Stomach (tissue), 8 donors: ENCODE measurements at regions not wholly inside any gene's neighbourhood (a gene's known extent, or its start where the extent isn't known, plus 50 kb on each side); places are given as distances from the start of the nearest gene placed in this dataset.

Experiments used
- DNase-seq, 2 donors: peaks; one replicate each; pipeline versions ENCODE4 v3.0.0 to v3.0.0-alpha.2; 2013 to 2019
- H3K27ac ChIP-seq, 5 donors: fragments of 200-600 bp in 4 of 5; sonication (generic) in 4 of 5; one replicate each; pipeline ENCODE4 v1.5.1; 2013 to 2019; ENCODE audit warnings: mild to moderate bottlenecking in 1 of 5, moderate library complexity in 1 of 5
- H3K27me3 ChIP-seq, 3 donors: fragments of 200-600 bp; sonication (generic); one replicate each; pipeline ENCODE4 v1.5.1; 2017 to 2019; ENCODE audit warnings: mixed run types in 1 of 3
- H3K36me3 ChIP-seq, 4 donors: fragments of 200-600 bp; sonication (generic); 1 replicate in 3 of 4; 2 replicates in 1 of 4; pipeline ENCODE4 v1.5.1; 2016 to 2019
- H3K4me1 ChIP-seq, 4 donors: fragments of 200-600 bp; sonication (generic); one replicate each; pipeline ENCODE4 v1.5.1; 2016 to 2019
- H3K4me3 ChIP-seq, 4 donors: fragments of 200-600 bp; sonication (generic) in 3 of 4; one replicate each; pipeline ENCODE4 v1.5.1; 2016 to 2019; ENCODE audit warnings: mild to moderate bottlenecking in 1 of 4
- H3K9me3 ChIP-seq, 4 donors: fragments of 200-600 bp; sonication (generic); one replicate each; pipeline ENCODE4 v1.5.1; 2016 to 2019
- CTCF ChIP-seq, 7 experiments: fragments of 450-650 bp in 4 of 7; fragments of 200-600 bp in 3 of 7; sonication (generic) in 3 of 7; IDR thresholded peaks; one replicate each; pipeline ENCODE4 v1.5.1; 2016 to 2019; ENCODE audit warnings: antibody characterized with exemption in 7 of 7, control low read depth in 2 of 7, mild to moderate bottlenecking in 1 of 7
- EP300 ChIP-seq: sonication (generic); formaldehyde crosslinking; IDR thresholded peaks from one replicate; pipeline ENCODE4 v1.6.1; 2017; ENCODE audit warnings: antibody characterized with exemption
- POLR2A ChIP-seq, 4 donors: fragments of 450-650 bp; IDR thresholded peaks; one replicate each; pipeline ENCODE4 v1.6.1; 2016; ENCODE audit warnings: antibody characterized with exemption in 4 of 4, control low read depth in 2 of 4, mild to moderate bottlenecking in 1 of 4, moderate library complexity in 1 of 4
- POLR2AphosphoS5 ChIP-seq, 3 donors: sonication (generic); formaldehyde crosslinking; IDR thresholded peaks; one replicate each; pipeline ENCODE4 v1.6.1; 2016; ENCODE audit warnings: antibody characterized with exemption in 3 of 3
- whole genome bisulfite sequencing, 5 donors: extraction: QIAGEN DNeasy Blood & Tissue Kit in 3 of 5; methylation state at CpG; one replicate each; pipeline versions ENCODE4 v1.1.5 to v1.1.7; 2013 to 2018; 5-methylcytosine and 5-hydroxymethylcytosine counted together
- intact Hi-C: fragments of 100-400 bp; cut with DNase I; formaldehyde crosslinking; loops from one replicate; pipeline ENCODE4 v1.15.1; 2023; ENCODE audit warnings: low total_unique reads
- donor health status: healthy with polysubstance abuse.
- donor health status: Bipolar disorder and iron deficiency.
- donor health status: healthy.

- WGBS, 5 donors: 75 to 90% (median 84%) methylated on average over 2 of the region's 2 CpGs
- no peak for DNase-seq
- no peak overlapping the region for H3K4me3 ChIP-seq
- no peaks in the 10 kb centered on the region for H3K27me3 ChIP-seq
- H3K27ac ChIP-seq: no peak overlapping the region
- no peaks in the 10 kb centered on the region for H3K4me1 ChIP-seq
- no peaks in the 10 kb centered on the region for H3K36me3 ChIP-seq
- H3K9me3 ChIP-seq: no peaks in the 10 kb centered on the region
- intact Hi-C loops: no loop called here
- no peak for TF ChIP-seq POLR2AphosphoS5 (IDR thresholded peaks at IDR 0.05)
- no peak for TF ChIP-seq POLR2A (IDR thresholded peaks at IDR 0.05)
- no peak for TF ChIP-seq EP300
- no peak for TF ChIP-seq CTCF (IDR thresholded peaks at IDR 0.05)
These were observed 140.3 kb downstream of the ZC3H11B start for GRCh38 chr1:219472596-219472995.

GRCh38 chr1:219467524-219467923 is 145.4 kb downstream of the ZC3H11B start:
- intact Hi-C loops: no loop called here
- Histone ChIP-seq H3K27ac (no peak overlapping the region), H3K4me1 (no peaks in the 10 kb centered on the region), H3K9me3 (no peaks in the 10 kb centered on the region), H3K4me3 (no peak overlapping the region), H3K27me3 (no peaks in the 10 kb centered on the region), H3K36me3 (no peaks in the 10 kb centered on the region)
- DNase-seq: no peak
- TF ChIP-seq CTCF (IDR thresholded peaks at IDR 0.05) (no peak), EP300 (no peak), POLR2AphosphoS5 (IDR thresholded peaks at IDR 0.05) (no peak), POLR2A (IDR thresholded peaks at IDR 0.05) (no peak)
- WGBS, 5 donors: 64 to 80% (median 77%) methylated on average over 2 of the region's 2 CpGs

- DNase-seq: no peak
- intact Hi-C loops: no loop called here
- Histone ChIP-seq H3K27ac (no peak overlapping the region), H3K9me3 (no peaks in the 10 kb centered on the region), H3K4me1 (no peaks in the 10 kb centered on the region), H3K36me3 (no peaks in the 10 kb centered on the region), H3K4me3 (no peak overlapping the region), H3K27me3 (no peaks in the 10 kb centered on the region)
- TF ChIP-seq POLR2AphosphoS5 (IDR thresholded peaks at IDR 0.05) (no peak), CTCF (IDR thresholded peaks at IDR 0.05) (no peak), EP300 (no peak), POLR2A (IDR thresholded peaks at IDR 0.05) (no peak)
These were observed 146.1 kb downstream of the ZC3H11B start for GRCh38 chr1:219466766-219467165.

GRCh38 chr1:219465212-219466093 is 147.5 kb downstream of the ZC3H11B start:
- H3K4me1 ChIP-seq: no peaks in the 10 kb centered on the region
- H3K27ac ChIP-seq: no peak overlapping the region
- no peaks in the 10 kb centered on the region for H3K36me3 ChIP-seq
- intact Hi-C loops: no loop called here
- 86 to 92% (median 89%) methylated on average over 7 of the region's 7 CpGs for WGBS, 5 donors
- no peak for DNase-seq
- TF ChIP-seq CTCF (IDR thresholded peaks at IDR 0.05) (no peak), EP300 (no peak), POLR2A (IDR thresholded peaks at IDR 0.05) (no peak), POLR2AphosphoS5 (IDR thresholded peaks at IDR 0.05) (no peak)
- H3K27me3 ChIP-seq: no peaks in the 10 kb centered on the region
- no peak overlapping the region for H3K4me3 ChIP-seq
- H3K9me3 ChIP-seq: no peaks in the 10 kb centered on the region
